ENCODE measurements at regions not wholly inside any gene's neighbourhood (a gene's known extent, or its start where the extent isn't known, plus 50 kb on each side); places are given as distances from the start of the nearest gene placed in this dataset.

GRCh38 chr1:233512538-233512937 is 101.4 kb upstream of the KCNK1 start:
- no peak for TF ChIP-seq CTCF (IDR thresholded peaks at IDR 0.05; ENCODE audit: poor library complexity)
- no peak for TF ChIP-seq EZH2phosphoT487 (IDR thresholded peaks at IDR 0.05; ENCODE audit: low read depth, severe bottlenecking, unreplicated experiment)
